GM12874 (cell line): ENCODE measurements at regions not wholly inside any gene's neighbourhood (a gene's known extent, or its start where the extent isn't known, plus 50 kb on each side); places are given as distances from the start of the nearest gene placed in this dataset.

Source experiments
- TF ChIP-seq, protein P1 (sequence below): IDR thresholded peaks from 2 replicates; pipeline ENCODE4 v1.5.1; 2011; ENCODE audit warnings: low read depth, mild to moderate bottlenecking, control low read depth, low read length, moderate library complexity; ENCODE audit not compliant: insufficient read depth

DNA sequence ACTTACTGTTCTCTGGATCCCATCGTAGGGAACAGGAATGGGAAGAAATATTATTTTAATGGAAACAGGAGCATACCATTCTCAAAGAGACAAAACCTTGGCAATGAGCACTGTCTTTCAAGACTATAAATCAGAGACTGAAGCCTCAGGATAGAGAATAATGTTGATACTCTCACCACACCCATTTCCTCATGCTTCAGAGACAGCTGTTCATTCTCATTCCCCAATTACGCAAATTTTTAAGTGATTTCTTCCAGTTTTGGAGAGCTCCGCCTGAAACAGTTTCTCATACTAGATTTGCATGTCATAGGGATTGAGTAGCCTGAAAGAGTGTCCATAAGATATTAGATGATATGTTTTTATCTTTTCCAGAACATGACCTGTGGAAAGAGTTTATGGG lies 290.5 kb upstream of the RASA1 start:
- TF ChIP-seq, protein P1, sequence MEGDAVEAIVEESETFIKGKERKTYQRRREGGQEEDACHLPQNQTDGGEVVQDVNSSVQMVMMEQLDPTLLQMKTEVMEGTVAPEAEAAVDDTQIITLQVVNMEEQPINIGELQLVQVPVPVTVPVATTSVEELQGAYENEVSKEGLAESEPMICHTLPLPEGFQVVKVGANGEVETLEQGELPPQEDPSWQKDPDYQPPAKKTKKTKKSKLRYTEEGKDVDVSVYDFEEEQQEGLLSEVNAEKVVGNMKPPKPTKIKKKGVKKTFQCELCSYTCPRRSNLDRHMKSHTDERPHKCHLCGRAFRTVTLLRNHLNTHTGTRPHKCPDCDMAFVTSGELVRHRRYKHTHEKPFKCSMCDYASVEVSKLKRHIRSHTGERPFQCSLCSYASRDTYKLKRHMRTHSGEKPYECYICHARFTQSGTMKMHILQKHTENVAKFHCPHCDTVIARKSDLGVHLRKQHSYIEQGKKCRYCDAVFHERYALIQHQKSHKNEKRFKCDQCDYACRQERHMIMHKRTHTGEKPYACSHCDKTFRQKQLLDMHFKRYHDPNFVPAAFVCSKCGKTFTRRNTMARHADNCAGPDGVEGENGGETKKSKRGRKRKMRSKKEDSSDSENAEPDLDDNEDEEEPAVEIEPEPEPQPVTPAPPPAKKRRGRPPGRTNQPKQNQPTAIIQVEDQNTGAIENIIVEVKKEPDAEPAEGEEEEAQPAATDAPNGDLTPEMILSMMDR, result no peak

DNA sequence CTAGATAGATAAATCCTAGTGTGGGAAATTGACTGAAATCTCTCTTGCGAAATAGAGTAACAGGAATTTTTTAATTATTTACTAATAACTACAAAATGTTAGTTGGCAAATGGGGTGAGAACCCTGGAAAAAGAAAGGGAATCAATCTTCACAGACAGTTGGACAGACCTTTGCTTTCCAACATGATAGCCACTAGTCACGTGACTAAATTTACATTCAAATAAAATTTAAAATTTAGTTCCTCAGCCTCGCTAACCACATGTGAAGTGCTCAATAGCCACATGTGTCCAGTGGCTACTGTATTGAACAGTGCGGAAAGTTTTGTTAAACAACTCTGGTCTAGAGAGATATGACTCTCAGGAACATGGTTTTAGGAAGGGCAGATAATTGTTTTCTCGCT lies 289.9 kb upstream of the RASA1 start:
- TF ChIP-seq, protein P1, result no peak

DNA sequence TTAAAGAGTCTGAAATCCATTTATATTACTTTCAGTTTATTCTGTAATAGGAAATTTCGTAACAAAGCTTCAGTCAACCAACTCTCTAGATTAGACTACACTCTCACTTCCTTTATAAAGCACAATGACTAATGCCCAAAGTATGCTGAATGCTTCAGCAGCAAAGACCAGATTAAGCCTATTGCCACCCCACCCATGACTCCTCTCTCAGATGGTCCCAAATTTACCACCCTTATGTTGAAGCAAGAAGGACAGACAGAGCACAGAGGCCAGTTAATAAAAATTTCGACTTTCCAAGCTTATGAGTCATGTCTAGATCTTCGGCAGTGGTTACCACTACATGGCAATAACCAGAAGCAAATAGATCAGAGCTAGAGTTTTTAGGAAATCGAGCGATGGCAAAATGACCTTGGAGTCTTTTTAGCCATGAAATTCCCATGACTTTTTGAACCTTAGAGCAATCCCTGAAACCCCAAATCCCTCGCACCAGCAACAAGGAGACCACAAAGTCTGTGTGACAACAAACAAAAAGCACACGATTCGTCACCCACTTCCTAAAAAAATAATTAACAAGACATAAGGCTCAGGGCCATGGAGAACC lies 287.8 kb upstream of the RASA1 start:
- TF ChIP-seq, protein P1, result no peak

DNA sequence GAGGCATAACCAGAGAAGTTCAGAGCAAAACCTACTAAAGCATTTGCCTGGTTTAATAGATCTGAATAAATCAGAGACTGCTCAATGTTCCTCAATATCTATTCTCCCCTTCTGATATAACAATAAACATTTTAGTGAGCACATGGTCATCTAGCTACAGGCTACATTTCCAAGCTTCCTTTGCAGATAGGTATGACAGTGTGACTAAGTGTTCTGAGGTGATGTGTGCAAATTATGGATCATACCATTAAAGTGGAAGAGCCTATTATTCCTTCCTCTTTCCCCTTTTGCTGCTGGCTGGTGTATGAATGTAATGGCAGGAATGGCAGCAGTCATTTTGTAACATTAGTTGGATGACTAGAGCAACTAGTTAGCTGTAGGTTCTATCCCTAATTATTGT lies 285.8 kb upstream of the RASA1 start:
- TF ChIP-seq, protein P1, result no peak

DNA sequence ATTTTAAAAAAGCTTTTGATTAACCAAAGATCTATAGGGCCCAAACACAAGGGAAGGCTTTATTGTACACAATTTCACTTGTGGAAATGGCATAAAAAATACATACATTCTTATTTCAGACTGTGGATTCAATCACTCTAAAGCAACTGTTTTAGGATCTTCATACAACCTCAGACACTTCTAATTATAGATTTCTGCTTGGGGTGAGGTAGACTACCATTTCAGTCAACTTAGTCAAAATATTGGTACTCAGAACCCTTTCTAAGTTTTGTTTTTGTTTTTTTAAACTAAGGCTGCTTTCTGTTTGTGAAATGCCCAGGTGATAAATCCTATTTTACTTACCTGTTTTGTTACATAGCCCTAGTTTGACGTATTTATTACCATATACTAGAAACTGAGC lies 284.5 kb upstream of the RASA1 start:
- TF ChIP-seq, protein P1, result no peak

DNA sequence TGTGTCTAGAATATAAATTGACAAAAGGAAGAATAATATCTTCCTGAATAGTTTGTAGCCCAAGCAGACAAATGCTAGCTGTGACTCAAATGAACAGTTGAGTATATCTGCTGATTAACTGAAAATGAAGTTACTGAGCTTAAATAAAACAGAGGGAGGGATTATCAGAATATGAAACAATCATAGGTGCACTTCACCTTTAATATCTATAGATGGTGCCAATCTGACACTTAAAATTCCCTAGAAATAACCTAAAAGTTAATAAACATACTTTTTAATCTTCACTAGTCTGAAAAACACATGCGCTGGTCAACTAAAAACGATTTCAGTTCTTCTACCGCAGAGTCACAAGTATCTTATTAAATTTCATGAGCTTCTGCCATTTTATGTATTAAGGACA lies 280.8 kb upstream of the RASA1 start:
- TF ChIP-seq, protein P1, result no peak

DNA sequence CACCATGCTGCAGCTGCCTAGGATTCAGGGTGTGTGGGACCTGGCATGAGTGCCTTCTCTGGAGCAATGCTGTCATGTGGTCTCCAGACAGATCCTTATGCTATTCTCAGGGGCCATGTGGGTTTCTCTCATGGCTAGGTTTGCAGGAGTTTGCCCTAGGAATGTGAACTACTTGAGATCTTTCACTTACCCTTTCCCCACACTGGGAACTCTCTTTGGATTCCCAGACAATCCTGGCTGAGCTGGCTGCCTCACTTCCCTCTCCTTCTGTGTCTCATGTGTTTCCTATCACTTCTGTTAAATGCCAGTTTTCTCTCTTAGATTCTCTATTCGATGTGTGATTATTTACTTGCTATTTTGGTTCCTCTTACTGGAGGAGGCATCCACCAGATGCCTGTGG lies 270.2 kb upstream of the RASA1 start:
- TF ChIP-seq, protein P1, result no peak
